ENCODE measurements at regions not wholly inside any gene's neighbourhood (a gene's known extent, or its start where the extent isn't known, plus 50 kb on each side); places are given as distances from the start of the nearest gene placed in this dataset.
"Not testable (repeated sequence)": the region's sequence is repeated elsewhere in the genome, so short reads cannot be mapped to it uniquely, and the experiment has no call there.

DNA sequence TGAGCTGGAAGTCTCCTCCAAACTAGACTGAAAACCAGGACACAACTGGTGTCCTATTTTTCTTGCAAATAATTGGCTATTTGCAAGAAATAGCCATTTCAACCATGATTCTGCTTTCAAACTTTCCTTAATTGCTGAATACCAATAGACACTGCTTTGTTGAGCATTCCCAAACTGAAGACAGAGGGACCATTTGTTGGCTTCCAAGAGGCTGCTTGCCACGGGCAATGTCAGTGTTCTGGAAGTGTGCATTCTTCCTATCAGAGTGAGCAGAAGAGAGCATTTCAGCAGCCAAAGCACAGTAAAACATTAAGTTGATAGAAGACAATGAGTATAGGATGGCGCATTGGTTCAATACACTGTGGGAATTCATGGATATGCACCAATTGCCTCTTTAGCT is 360.5 kb upstream of the RGPD4 start:
- DNase-seq (ENCODE audit: low spot score) = no peak

GRCh38 chr2:107466984-107467773 is 359.5 kb upstream of the RGPD4 start:
- DNase-seq (ENCODE audit: low spot score) = no peak

DNA sequence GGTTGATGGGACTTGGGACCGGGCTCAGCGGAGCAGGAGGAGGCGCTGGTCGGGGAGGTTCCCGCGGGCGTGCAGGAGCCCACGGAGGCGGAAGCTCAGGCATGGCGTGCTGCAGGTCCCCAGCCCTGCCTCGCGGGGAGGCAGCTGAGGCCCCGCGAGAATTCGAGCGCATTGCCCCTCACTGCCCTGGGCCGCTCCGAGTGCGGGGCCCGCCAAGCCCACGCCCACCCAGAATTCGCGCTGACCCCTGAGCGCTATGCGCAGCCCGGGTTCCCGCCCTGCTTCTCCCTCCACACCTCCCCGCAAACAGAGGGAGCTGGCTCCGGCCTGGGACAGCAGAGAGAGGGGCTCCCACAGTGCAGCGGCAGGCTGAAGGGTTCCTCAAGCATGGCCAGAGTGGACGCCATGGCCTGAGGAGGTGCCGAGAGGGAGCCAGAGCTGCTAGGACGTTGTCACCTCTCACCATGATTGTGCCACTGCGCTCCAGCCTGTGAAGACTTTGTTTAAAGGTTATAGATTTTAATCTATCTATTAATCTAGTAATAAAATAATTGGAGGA is 357.2 kb upstream of the RGPD4 start:
- DNase-seq (ENCODE audit: low spot score) = no peak

DNA sequence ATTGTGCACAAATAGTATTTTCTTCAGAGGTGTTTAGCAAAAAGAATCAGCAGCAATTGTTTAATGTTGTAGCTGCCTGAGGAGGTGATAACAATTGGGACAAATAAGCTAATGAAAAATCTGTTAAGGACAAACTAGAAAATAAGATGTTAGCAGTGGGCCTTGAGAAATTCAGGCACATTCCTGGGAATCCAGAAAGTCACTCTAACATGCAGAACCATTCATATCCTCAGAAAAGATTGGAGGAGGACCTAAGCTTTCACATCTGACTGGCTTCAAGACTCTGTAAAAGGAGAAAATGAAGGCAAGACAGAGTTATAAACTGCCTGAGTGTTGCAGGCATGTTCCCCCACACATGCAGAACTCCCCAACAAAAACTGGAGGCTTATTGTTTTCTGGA is 353.5 kb upstream of the RGPD4 start:
- DNase-seq (ENCODE audit: low spot score) = no peak

- DNase-seq (ENCODE audit: low spot score) = no peak
These were observed 350.8 kb upstream of the RGPD4 start for GRCh38 chr2:107475859-107476258.

DNA sequence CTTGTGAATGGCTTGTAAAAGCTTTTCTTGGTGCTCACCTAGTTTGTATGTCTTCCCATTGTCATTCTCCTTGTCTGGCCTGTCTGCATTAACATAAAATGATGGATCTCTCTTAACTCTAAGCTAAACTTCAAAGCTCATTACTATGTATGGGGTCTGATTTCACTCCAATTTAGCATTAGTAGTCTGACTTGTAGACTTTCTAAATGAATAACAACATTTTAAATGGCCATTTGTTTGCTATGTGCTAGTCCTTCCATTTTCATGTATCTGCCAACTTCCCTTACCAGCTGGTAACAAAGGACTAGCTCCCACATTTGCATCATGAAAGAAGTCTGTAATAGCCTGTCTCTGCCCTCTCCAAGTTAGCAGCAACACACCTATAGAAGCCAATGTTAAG is 324.2 kb upstream of the RGPD4 start:
- DNase-seq (ENCODE audit: low spot score) = no peak

DNA sequence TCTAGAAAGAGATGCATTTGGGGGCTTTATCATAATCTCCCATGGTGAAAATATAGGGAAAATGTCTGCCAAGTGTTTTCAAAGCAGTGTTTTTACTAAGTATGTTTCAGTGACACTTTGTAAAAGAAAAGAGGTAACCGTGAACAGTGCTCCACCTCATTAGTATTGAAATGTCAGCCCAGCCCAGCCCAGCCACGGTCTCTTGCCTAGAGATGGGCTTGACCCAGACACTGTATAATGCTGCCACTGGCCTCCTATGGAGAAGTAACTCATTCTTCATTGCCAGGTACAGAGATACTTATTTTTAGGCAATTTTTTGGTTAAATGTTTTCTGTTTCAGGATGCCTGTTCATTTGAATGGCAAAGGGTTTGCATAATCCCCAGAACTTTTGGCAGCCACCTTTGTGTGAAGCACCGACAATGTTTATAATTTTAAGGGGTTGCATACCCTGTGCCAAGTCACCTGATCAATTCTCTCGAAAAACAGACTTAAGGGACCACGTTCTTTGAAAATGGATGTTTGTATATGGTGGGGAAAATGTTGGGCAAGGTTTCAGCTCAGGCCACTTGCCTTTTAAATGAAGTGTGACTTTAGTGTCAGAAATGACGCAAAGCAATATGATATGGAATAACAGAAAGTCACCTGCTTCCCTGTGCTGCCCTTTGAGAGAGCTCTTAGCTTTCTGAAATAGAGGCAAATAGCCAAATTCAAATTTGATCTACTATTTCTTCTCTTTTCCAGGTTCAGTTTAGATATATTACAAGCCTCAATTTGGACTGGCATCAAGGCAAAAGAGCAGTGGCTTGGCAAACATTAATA is 314.5 kb upstream of the RGPD4 start:
- no peak for DNase-seq (ENCODE audit: low spot score)

DNA sequence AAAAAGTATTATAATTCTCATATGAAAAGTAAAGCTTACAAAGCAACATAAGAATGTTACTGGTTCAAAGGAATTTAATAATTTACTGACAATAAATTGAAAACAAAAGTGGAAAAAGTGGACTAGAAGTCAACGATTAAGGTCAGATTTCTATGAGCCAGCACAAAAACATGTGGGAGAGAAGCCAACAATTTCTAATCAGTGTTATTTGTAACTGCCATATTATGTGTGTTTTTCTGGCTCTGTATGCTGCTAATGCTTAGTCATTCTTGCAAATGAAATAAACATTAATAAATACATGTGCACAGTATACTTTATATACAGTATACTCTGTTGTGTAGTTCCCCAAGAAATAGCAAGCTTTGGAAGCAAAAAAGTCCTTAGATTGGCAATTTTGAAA is 301.3 kb upstream of the RGPD4 start:
- DNase-seq (ENCODE audit: low spot score) = no peak

- no peak for DNase-seq (ENCODE audit: low spot score)
These were observed 297.5 kb upstream of the RGPD4 start for GRCh38 chr2:107529146-107529545.

DNA sequence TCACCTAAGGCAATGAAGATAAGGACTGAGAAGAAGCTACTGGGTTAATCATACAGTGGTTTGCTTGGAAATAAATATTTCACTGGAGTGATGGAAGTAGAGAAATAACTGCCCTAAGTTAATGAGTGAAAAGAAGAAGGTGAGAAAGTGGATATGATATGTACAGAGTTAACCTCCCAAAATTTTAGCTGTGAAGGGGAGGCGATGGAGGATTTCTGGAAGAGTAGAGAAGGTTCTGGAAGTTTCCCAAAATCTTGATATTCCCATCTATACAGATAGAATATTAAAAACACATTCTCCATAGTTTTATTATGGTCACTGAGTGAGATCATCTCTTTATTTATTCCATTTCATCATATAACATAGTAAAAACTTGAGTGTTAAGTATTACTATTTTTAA is 296.6 kb upstream of the RGPD4 start:
- DNase-seq (ENCODE audit: low spot score) = no peak

GRCh38 chr2:107534926-107535325 is 291.8 kb upstream of the RGPD4 start:
- DNase-seq (ENCODE audit: low spot score) = no peak

DNA sequence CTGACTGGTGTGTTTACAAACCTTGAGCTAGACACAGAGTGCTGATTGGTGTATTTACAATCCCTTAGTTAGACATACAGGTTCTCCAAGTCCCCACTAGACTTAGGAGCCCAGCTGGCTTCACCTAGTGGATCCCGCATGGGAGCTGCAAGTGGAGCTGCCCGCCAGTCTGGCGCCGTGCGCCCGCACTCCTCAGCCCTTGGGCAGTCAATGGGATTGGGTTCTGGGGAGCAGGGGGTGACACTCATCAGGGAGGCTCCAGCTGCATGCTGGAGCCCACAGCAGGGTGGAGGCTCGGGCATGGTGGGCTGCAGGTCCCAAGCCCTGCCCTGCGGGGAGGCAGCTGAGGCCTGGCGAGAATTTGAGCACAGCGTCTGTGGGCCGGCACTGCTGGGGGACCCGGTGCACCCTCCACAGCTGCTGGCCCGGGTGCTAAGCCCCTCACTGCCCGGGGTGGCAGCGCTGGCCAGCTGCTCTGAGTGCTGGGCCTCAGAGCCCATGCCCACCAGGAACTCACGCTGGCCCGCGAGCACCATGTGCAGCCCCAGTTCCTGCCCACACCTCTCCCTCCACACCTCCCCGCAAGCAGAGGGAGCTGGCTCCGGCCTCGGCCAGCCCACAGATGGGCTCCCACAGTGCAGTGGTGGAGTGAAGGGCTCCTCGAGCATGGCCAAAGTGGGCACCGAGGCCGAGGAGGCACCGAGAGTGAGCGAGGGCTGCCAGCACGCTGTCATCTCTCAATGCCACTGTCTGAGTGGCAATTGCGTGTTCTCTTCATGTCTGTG is 290.6 kb upstream of the RGPD4 start:
- DNase-seq (ENCODE audit: low spot score) = not testable (repeated sequence)

- no peak for DNase-seq (ENCODE audit: low spot score)
These were observed 284.4 kb upstream of the RGPD4 start for GRCh38 chr2:107542314-107542740.

GRCh38 chr2:107543793-107544192 is 282.9 kb upstream of the RGPD4 start:
- DNase-seq (ENCODE audit: low spot score) = no peak

- no peak for DNase-seq (ENCODE audit: low spot score)
These were observed 281.6 kb upstream of the RGPD4 start for GRCh38 chr2:107545066-107545465.

DNA sequence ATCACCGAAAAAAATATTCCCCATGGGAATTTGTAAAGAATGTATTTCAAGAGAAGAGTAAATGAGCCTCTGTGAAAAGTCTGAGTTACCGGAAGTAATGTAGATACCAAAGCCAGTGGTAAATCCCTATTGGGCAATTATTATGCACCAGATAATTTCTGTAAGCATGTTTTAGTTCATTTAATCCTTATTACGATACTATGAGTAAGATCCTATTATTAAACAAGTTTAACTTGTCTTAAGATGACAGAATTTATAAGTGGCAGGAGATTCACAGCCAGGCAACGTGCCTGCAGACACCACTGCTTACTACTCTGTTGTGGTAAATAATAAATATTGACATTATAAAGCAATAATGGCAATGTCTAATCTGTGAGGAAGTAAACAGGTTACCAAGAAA is 280.8 kb upstream of the RGPD4 start:
- no peak for DNase-seq (ENCODE audit: low spot score)

DNA sequence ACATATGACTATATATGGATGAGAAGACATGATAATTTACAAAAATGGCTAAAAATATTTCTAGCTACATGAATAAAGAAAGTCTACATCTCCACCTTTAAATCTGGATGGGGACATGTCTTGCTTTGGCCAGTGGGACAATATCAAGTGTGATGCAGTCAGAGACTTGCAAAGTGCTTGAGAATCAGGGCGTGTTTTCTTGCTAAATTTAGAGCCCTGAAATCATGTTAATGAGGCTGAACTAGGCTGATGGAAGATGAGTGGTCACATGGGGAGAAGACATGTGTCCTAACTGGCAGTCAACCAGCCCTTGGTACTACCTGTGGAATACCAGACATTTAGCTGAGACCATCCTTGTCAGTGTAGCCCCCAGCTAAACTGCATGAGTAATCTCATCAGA is 278.5 kb upstream of the RGPD4 start:
- no peak for DNase-seq (ENCODE audit: low spot score)

DNA sequence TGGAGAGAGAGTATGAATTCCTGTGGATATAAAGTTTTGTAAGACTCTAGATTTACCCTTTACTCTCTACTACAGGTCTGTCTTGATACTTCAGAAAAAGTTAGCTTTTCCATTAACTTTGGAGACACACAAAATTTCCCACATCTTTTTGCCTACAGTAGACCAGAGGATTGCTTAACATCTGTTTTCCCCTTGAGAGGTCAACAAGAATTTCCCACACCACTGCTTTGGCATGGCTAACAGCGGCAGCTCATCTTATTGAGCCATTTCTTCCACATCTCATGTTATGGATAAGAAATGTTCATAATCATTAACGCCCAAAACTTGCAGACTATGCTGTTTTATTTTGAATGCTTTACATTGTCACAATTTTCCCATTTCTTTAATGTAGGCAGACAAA is 273.6 kb upstream of the RGPD4 start:
- DNase-seq (ENCODE audit: low spot score) = no peak

DNA sequence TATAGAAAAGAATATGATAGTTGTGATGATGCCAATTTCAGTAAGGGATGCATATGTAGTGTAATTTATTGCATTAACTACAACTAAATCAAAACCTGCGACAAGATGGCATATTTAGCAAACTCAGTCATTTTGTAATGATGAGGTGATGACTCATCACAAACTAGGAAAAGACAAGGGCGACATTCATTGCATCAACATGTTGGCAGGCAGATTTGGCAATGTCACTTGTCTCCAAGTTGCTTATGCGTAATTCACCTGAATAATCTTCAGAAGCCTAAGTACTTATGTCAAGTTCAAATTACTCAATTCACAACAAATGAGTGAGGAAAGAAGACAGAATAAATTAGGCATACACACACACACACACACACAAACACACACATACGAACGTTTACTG is 273.2 kb upstream of the RGPD4 start:
- no peak for DNase-seq (ENCODE audit: low spot score)

- DNase-seq (ENCODE audit: low spot score) = no peak
These were observed 270.6 kb upstream of the RGPD4 start for GRCh38 chr2:107556038-107556627.

GRCh38 chr2:107558295-107558694 is 268.4 kb upstream of the RGPD4 start:
- DNase-seq (ENCODE audit: low spot score) = no peak

DNA sequence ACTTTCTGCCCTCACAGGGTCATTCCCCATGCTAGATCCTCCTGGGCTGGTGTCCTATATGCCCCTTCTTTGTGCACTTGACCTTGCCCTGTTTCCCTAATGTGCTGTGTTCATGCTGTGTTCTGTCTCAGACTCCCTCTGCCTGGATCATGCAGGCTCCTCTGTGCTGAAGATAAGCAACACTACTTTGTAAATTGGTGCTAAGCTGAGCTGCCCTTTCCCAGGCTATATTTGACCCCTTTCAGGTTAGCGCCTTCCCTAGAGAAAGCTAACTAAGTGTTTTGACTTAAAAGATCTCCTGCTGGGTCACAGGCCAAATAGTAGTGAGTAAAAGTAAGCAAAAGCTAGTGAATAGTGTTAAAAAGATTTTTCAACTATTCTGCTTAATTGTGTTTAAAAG is 257.2 kb upstream of the RGPD4 start:
- DNase-seq (ENCODE audit: low spot score) = no peak
